AG09309 (cell line): ENCODE measurements at regions not wholly inside any gene's neighbourhood (a gene's known extent, or its start where the extent isn't known, plus 50 kb on each side); places are given as distances from the start of the nearest gene placed in this dataset.

ENCODE experiments used
- DNase-seq: peaks from one replicate; pipeline ENCODE4 v3.0.0-alpha.2; 2010; ENCODE audit warnings: low read depth
- H3K4me3 ChIP-seq: 2 replicates; pipeline ENCODE4 v1.5.1; 2011; ENCODE audit warnings: mild to moderate bottlenecking, low read depth, low read length, moderate library complexity; ENCODE audit not compliant: control insufficient read depth
- TF ChIP-seq, protein P1 (sequence below): IDR thresholded peaks from 2 replicates; pipeline ENCODE4 v1.5.1; 2011; ENCODE audit warnings: mild to moderate bottlenecking, low read depth, low read length, inconsistent platforms; ENCODE audit not compliant: insufficient read depth, control insufficient read depth; ENCODE audit errors: missing control alignments

DNA sequence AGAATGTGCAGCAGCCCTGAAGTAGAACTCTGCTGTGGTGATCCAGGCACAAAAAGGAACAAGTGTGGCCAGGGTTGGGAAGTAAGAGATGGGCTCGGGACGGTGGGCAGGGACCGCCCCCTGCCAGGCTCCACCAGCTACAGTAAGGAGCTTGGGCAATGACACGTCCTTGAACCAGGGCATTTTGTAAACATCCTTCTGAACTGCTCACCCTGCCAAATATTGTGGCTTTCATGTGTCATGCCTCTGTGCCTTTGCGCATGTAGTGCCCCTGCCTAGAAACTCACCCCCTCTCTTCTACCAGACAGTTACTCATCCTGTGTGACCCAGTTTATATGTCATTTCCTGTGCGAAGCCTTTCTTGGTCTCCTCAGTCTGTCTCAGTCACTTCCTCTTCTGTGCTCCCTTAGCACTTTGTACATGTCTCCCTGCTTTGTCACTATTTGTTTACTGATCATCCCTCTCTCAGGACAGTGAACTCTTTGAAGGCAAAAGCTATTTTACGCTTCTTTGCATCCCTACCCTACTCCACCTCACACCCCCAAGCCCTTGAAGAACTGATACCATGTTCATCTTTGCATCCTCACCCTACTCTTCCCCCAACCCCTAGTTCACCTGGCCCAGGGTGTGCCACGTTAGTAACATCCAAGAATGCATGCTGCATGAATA lies 108.9 kb upstream of the PLEKHG7 start:
- TF ChIP-seq, protein P1, sequence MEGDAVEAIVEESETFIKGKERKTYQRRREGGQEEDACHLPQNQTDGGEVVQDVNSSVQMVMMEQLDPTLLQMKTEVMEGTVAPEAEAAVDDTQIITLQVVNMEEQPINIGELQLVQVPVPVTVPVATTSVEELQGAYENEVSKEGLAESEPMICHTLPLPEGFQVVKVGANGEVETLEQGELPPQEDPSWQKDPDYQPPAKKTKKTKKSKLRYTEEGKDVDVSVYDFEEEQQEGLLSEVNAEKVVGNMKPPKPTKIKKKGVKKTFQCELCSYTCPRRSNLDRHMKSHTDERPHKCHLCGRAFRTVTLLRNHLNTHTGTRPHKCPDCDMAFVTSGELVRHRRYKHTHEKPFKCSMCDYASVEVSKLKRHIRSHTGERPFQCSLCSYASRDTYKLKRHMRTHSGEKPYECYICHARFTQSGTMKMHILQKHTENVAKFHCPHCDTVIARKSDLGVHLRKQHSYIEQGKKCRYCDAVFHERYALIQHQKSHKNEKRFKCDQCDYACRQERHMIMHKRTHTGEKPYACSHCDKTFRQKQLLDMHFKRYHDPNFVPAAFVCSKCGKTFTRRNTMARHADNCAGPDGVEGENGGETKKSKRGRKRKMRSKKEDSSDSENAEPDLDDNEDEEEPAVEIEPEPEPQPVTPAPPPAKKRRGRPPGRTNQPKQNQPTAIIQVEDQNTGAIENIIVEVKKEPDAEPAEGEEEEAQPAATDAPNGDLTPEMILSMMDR: no peak
- H3K4me3 ChIP-seq: no peak overlapping the region
- peak; percentile 87 for DNase-seq

DNA sequence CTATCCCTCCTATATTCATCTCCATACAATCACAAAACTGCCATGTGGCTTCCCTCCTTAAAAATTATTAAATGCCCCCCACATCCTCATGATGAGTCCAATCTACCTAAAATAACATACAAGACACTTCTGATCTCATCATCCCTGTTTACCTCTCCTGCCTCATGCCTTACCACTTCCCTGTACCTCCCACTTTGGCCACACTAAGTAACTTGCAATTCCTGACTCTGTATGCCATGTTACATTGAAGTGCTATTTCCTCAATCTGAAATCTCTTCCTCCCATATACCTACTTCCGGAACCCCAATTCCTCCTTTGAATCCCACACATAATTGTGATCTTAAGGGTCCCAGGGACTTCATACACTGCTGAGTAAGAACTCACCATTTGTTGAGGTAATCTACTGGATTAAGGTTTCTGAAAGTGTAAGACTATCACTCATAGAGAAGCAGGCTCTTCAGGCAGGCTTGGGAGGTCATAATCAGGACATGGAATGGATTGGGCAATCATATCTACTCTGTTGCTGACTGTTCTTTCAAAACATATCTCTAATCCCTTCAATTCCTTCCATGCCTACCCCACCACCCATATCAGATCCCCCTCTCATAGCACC lies 117.6 kb upstream of the PLEKHG7 start:
- DNase-seq: no peak

GRCh38 chr12:92583910-92584309 lies 118.9 kb upstream of the PLEKHG7 start:
- H3K4me3 ChIP-seq: no peak overlapping the region
- no peak for DNase-seq
- TF ChIP-seq, protein P1: no peak

More for the DNA sequence above, 117.6 kb upstream of the PLEKHG7 start:
- TF ChIP-seq, protein P1: no peak
- H3K4me3 ChIP-seq: no peak overlapping the region

GRCh38 chr12:92582893-92583292 lies 119.9 kb upstream of the PLEKHG7 start:
- no peak for DNase-seq
- H3K4me3 ChIP-seq: no peak overlapping the region
- TF ChIP-seq, protein P1: no peak

- TF ChIP-seq, protein P1: no peak
These were observed 120.3 kb upstream of the PLEKHG7 start for GRCh38 chr12:92582475-92582874.

GRCh38 chr12:92581604-92582003 lies 121.2 kb upstream of the PLEKHG7 start:
- TF ChIP-seq, protein P1: no peak
- no peak overlapping the region for H3K4me3 ChIP-seq
- DNase-seq: no peak

More at GRCh38 chr12:92582475-92582874, 120.3 kb upstream of the PLEKHG7 start:
- H3K4me3 ChIP-seq: no peak overlapping the region
- no peak for DNase-seq
